NCI-H748 (cell line): ENCODE measurements at regions not wholly inside any gene's neighbourhood (a gene's known extent, or its start where the extent isn't known, plus 50 kb on each side); places are given as distances from the start of the nearest gene placed in this dataset.
A peak's percentile ranks its signal among the peaks of the same experiment; 100 is the strongest.

ENCODE experiments used
- DNase-seq: peaks from one replicate; lab custom pipeline; 2025; ENCODE audit not compliant: unreplicated experiment; lab: John Stamatoyannopoulos, UW

- no peak for DNase-seq
These were observed 108.7 kb upstream of the HDAC4 start for GRCh38 chr2:239509373-239510143.

- DNase-seq: no peak
These were observed 107.4 kb upstream of the HDAC4 start for GRCh38 chr2:239508261-239508660.

GRCh38 chr2:239507576-239508258 is 106.9 kb upstream of the HDAC4 start:
- no peak for DNase-seq

GRCh38 chr2:239506961-239507360 is 106.1 kb upstream of the HDAC4 start:
- DNase-seq: no peak

- DNase-seq: peak; percentile 25
These were observed 105.5 kb upstream of the HDAC4 start for GRCh38 chr2:239506101-239506857.

GRCh38 chr2:239504643-239505235 is 103.9 kb upstream of the HDAC4 start:
- DNase-seq: no peak

- no peak for DNase-seq
These were observed 101.8 kb upstream of the HDAC4 start for GRCh38 chr2:239502430-239503186.

GRCh38 chr2:239500574-239501550 is 100.0 kb upstream of the HDAC4 start:
- no peak for DNase-seq

- no peak for DNase-seq
These were observed 99.1 kb upstream of the HDAC4 start for GRCh38 chr2:239499726-239500573.

GRCh38 chr2:239498981-239499634 is 98.3 kb upstream of the HDAC4 start:
- DNase-seq: no peak

- DNase-seq: no peak
These were observed 97.8 kb upstream of the HDAC4 start for GRCh38 chr2:239498576-239498975.

- DNase-seq: no peak
These were observed 95.9 kb upstream of the HDAC4 start for GRCh38 chr2:239496700-239497099.

GRCh38 chr2:239495791-239496233 is 95.0 kb upstream of the HDAC4 start:
- DNase-seq: no peak

- DNase-seq: no peak
These were observed 94.4 kb upstream of the HDAC4 start for GRCh38 chr2:239495175-239495574.

- no peak for DNase-seq
These were observed 93.8 kb upstream of the HDAC4 start for GRCh38 chr2:239494578-239494977.

- no peak for DNase-seq
These were observed 88.7 kb upstream of the HDAC4 start for GRCh38 chr2:239489481-239489880.

GRCh38 chr2:239488125-239488524 is 87.3 kb upstream of the HDAC4 start:
- no peak for DNase-seq

- no peak for DNase-seq
These were observed 86.5 kb upstream of the HDAC4 start for GRCh38 chr2:239487272-239487671.
